GM19438 (cell line): ENCODE measurements at regions not wholly inside any gene's neighbourhood (a gene's known extent, or its start where the extent isn't known, plus 50 kb on each side); places are given as distances from the start of the nearest gene placed in this dataset.

Experiments
- ATAC-seq: cut with Tn5 transposase; IDR thresholded peaks from one replicate; pipeline ENCODE4 v1.9.1; 2021; ENCODE audit warnings: low read depth; ENCODE audit not compliant: unreplicated experiment

GRCh38 chr2:192265751-192266150, 71.0 kb upstream of the TMEFF2 start:
- no peak for ATAC-seq

GRCh38 chr2:192254444-192254843, 59.7 kb upstream of the TMEFF2 start:
- no peak for ATAC-seq

GRCh38 chr2:192253692-192254091, 59.0 kb upstream of the TMEFF2 start:
- no peak for ATAC-seq

- ATAC-seq = no peak
Measured at GRCh38 chr2:192250961-192251360, 56.2 kb upstream of the TMEFF2 start.

GRCh38 chr2:192247456-192247855, 52.7 kb upstream of the TMEFF2 start:
- no peak for ATAC-seq

- no peak for ATAC-seq
Measured at GRCh38 chr2:192246297-192246696, 51.6 kb upstream of the TMEFF2 start.

GRCh38 chr2:192245329-192245728, 50.6 kb upstream of the TMEFF2 start:
- ATAC-seq = no peak
